HCT116 (cell line): ENCODE measurements at regions not wholly inside any gene's neighbourhood (a gene's known extent, or its start where the extent isn't known, plus 50 kb on each side); places are given as distances from the start of the nearest gene placed in this dataset.

Experiments
- ATAC-seq: fragments of 200-7000 bp; cut with Tn5 transposase; 2 replicates; pipeline ENCODE4 v1.9.1; 2020; ENCODE audit warnings: mild to moderate bottlenecking, moderate library complexity
- BruUV-seq: library from RNA; stranded (reverse); fragments of 400-500 nt; replicated peaks from 2 replicates; lab custom pipeline; 2021; lab: Mats Ljungman, UMichigan
- CTCF ChIA-PET: fragments of 300-600 bp; sonication (Branson Sonifier 250); formaldehyde crosslinking; loops from one replicate; lab custom pipeline; 2021; ENCODE audit warnings: antibody characterized with exemption; lab: Charles Lee
- POLR2A ChIA-PET: fragments of 300-600, 350-600 bp; sonication (Branson Sonifier 250); formaldehyde crosslinking; loops from one replicate; lab custom pipeline; 2021; ENCODE audit warnings: antibody characterized with exemption; lab: Charles Lee
- RAD21 ChIA-PET, 2 experiments: fragments of 300-600 bp; sonication (Branson Sonifier 250); formaldehyde crosslinking; loops; one replicate each; lab custom pipeline; 2023; ENCODE audit warnings: low total read pairs in 2 of 2; ENCODE audit not compliant: uncharacterized antibody in 2 of 2, unreplicated experiment in 2 of 2, low non-redundant PET in 1 of 2; lab: Charles Lee
- DNase-seq: peaks from one replicate; pipeline ENCODE4 v3.0.0-alpha.2; 2010; ENCODE audit warnings: low read depth, low spot score
- H2AFZ ChIP-seq: fragments of 200-600 bp; shearing (Covaris generic), sonication (generic); 2 replicates; pipeline ENCODE4 v1.6.1; 2017; ENCODE audit warnings: low read depth, mixed run types, mixed read lengths, antibody characterized with exemption, low read length; ENCODE audit not compliant: poor library complexity, severe bottlenecking
- H3K27ac ChIP-seq: 2 replicates; pipeline ENCODE4 v1.5.1; 2012; ENCODE audit warnings: low read depth, low read length
- H3K27me3 ChIP-seq: fragments of 200-600 bp; sonication (generic); 2 replicates; pipeline ENCODE4 v1.6.1; 2016; ENCODE audit warnings: mixed run types, low read length, mixed read lengths; ENCODE audit not compliant: insufficient read depth
- H3K36me3 ChIP-seq, 2 experiments: fragments of 200-500 bp in 1 of 2; fragments of 200-600 bp in 1 of 2; sonication (Bioruptor generic) in 1 of 2; sonication (generic) in 1 of 2; 2 replicates each; pipeline versions ENCODE4 v1.5.1 to v1.6.1; 2014 to 2016; ENCODE audit warnings: low read length in 2 of 2, inconsistent platforms in 1 of 2, mixed read lengths in 1 of 2, mixed run types in 1 of 2; ENCODE audit not compliant: insufficient read depth in 2 of 2, control insufficient read depth in 1 of 2
- H3K4me1 ChIP-seq, 2 experiments: fragments of 200-600 bp in 1 of 2; sonication (generic) in 1 of 2; 2 replicates each; pipeline versions ENCODE4 v1.5.1 to v1.6.1; 2012 to 2017; ENCODE audit warnings: low read length in 2 of 2, inconsistent platforms in 1 of 2, mild to moderate bottlenecking in 1 of 2, mixed read lengths in 1 of 2, mixed run types in 1 of 2, moderate library complexity in 1 of 2; ENCODE audit not compliant: insufficient read depth in 2 of 2, control insufficient read depth in 1 of 2
- H3K4me2 ChIP-seq: fragments of 200-600 bp; sonication (generic); 2 replicates; pipeline ENCODE4 v1.6.1; 2017; ENCODE audit warnings: mixed run types, low read length, mixed read lengths
- H3K4me3 ChIP-seq, 2 experiments: fragments of 200-600 bp in 1 of 2; sonication (generic) in 1 of 2; replicated peaks in 1 of 2; 2 replicates each; pipeline ENCODE4 v1.5.1; 2011 to 2016; ENCODE audit warnings: low read length in 2 of 2, control low read depth in 1 of 2, low read depth in 1 of 2, mild to moderate bottlenecking in 1 of 2, mixed read lengths in 1 of 2, mixed run types in 1 of 2
- H3K79me2 ChIP-seq: fragments of 200-600 bp; sonication (generic); 2 replicates; pipeline ENCODE4 v1.6.1; 2017; ENCODE audit warnings: mild to moderate bottlenecking, mixed run types, low read length, moderate library complexity, mixed read lengths; ENCODE audit not compliant: insufficient read depth
- H3K9ac ChIP-seq: fragments of 200-600 bp; sonication (generic); 2 replicates; pipeline ENCODE4 v1.6.1; 2016; ENCODE audit warnings: low read length, mixed read lengths
- H3K9me2 ChIP-seq: fragments of 200-600 bp; sonication (generic), shearing (Covaris generic); 2 replicates; pipeline ENCODE4 v1.6.1; 2017; ENCODE audit warnings: mixed run types, mild to moderate bottlenecking, moderate library complexity; ENCODE audit not compliant: insufficient read depth
- H3K9me3 ChIP-seq, 2 experiments: fragments of 200-500 bp in 1 of 2; fragments of 200-600 bp in 1 of 2; sonication (Bioruptor generic) in 1 of 2; sonication (generic) in 1 of 2; 2 replicates each; pipeline ENCODE4 v1.6.1; 2014 to 2017; ENCODE audit warnings: low read length in 2 of 2, mixed read lengths in 2 of 2, inconsistent platforms in 1 of 2, low read depth in 1 of 2, mild to moderate bottlenecking in 1 of 2, mixed run types in 1 of 2, moderate library complexity in 1 of 2; ENCODE audit not compliant: control insufficient read depth in 1 of 2, insufficient read depth in 1 of 2
- H4K20me1 ChIP-seq: fragments of 200-600 bp; sonication (generic), shearing (Covaris generic); 2 replicates; pipeline ENCODE4 v1.6.1; 2017; ENCODE audit warnings: mixed run types, mild to moderate bottlenecking, moderate library complexity; ENCODE audit not compliant: insufficient read depth
- CBX3 ChIP-seq: IDR thresholded peaks from 2 replicates; pipeline ENCODE4 v1.6.1; 2012; ENCODE audit warnings: low read depth
- EGR1 ChIP-seq: IDR thresholded peaks from 2 replicates; pipeline ENCODE4 v1.6.1; 2012; ENCODE audit warnings: low read depth
- ELF1 ChIP-seq: IDR thresholded peaks from 2 replicates; pipeline ENCODE4 v1.6.1; 2012; ENCODE audit warnings: low read depth, borderline replicate concordance
- FOSL1 ChIP-seq: IDR thresholded peaks from 2 replicates; pipeline ENCODE4 v1.6.1; 2012; ENCODE audit warnings: low read depth
- POLR2AphosphoS5 ChIP-seq: IDR thresholded peaks from 2 replicates; pipeline ENCODE4 v1.6.1; 2011; ENCODE audit warnings: mild to moderate bottlenecking, low read depth, low read length, moderate library complexity
- RAD21 ChIP-seq: IDR thresholded peaks from 2 replicates; pipeline ENCODE4 v1.6.1; 2012; ENCODE audit warnings: low read depth, mild to moderate bottlenecking
- SIN3A ChIP-seq: IDR thresholded peaks from 2 replicates; pipeline ENCODE4 v1.6.1; 2012; ENCODE audit warnings: low read depth
- SRF ChIP-seq: IDR thresholded peaks from 2 replicates; pipeline ENCODE4 v1.6.1; 2012; ENCODE audit warnings: low read depth
- TCF7L2 ChIP-seq: IDR thresholded peaks from 2 replicates; pipeline ENCODE4 v1.7.0; 2011; ENCODE audit warnings: borderline replicate concordance, inconsistent platforms; ENCODE audit not compliant: insufficient read depth, insufficient read length; ENCODE audit errors: extremely low read depth
- ZFX ChIP-seq: fragments of 450-650 bp; IDR thresholded peaks from 2 replicates; pipeline ENCODE4 v1.6.1; 2017
- intact Hi-C: fragments of 100-400 bp; cut with micrococcal nuclease; formaldehyde crosslinking; loops from 2 replicates; pipeline ENCODE4 v1.10.0; 2022
- TF ChIP-seq, protein P1 (sequence below), 3 experiments: fragments of 200-600 bp in 1 of 3; sonication (generic) in 1 of 3; IDR thresholded peaks in 2 of 3; conservative IDR thresholded peaks in 1 of 3; 2 replicates each; pipeline ENCODE4 v1.5.1; 2012 to 2017; ENCODE audit warnings: low read depth in 2 of 3, low read length in 2 of 3, antibody characterized with exemption in 1 of 3, borderline replicate concordance in 1 of 3, control low read depth in 1 of 3, mild to moderate bottlenecking in 1 of 3, mixed read lengths in 1 of 3, mixed run types in 1 of 3, moderate library complexity in 1 of 3; ENCODE audit not compliant: insufficient read depth in 1 of 3
- TF ChIP-seq, protein P2 (sequence below): IDR thresholded peaks from 2 replicates; pipeline ENCODE4 v1.6.1; 2012
- TF ChIP-seq, protein P3 (sequence below): IDR thresholded peaks from 2 replicates; pipeline ENCODE4 v1.6.1; 2012; ENCODE audit warnings: low read depth

DNA sequence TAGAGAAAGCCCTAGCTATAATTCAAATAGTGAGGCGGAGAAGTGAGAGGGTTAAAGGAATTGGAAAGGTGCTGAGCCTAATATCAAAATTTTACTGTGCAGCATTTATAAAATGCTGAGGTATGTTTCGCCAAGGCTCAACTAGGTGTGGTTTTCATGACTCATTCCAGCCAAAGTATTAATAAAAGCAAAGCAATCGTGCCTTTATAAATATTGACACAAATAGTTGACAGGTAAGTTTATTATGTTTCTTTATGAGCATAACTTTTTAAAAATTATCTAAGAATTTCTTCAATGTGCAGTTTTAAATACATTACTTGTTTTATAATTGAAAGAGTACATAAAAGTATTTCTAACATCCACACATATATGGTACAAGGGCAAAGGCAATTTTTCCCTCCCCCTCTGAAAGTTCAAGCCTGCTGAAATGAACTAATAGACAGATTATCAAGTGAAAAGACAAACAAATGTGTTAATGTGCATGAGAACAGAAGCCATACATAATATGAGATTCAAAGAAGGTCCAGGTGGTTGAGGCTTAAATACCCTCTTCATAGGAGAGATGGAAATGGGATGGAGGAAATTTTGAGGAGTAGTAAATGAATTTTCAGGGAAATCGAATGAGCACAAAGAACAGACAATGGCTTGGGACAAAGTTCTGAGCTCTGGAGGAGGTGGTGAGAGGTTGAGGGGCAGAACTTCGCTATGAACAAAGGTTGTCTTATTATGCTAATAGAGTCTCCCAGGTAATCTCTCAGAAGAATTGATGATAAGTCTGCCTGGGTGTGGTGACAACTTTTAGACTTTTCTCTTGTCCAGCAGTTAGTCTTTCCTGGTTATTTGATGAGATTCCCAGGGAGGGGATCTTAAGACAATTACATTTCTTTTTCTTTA lies 326.5 kb downstream of the BUD13 start (continued):
- TF ChIP-seq, protein P1, sequence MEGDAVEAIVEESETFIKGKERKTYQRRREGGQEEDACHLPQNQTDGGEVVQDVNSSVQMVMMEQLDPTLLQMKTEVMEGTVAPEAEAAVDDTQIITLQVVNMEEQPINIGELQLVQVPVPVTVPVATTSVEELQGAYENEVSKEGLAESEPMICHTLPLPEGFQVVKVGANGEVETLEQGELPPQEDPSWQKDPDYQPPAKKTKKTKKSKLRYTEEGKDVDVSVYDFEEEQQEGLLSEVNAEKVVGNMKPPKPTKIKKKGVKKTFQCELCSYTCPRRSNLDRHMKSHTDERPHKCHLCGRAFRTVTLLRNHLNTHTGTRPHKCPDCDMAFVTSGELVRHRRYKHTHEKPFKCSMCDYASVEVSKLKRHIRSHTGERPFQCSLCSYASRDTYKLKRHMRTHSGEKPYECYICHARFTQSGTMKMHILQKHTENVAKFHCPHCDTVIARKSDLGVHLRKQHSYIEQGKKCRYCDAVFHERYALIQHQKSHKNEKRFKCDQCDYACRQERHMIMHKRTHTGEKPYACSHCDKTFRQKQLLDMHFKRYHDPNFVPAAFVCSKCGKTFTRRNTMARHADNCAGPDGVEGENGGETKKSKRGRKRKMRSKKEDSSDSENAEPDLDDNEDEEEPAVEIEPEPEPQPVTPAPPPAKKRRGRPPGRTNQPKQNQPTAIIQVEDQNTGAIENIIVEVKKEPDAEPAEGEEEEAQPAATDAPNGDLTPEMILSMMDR (IDR thresholded peaks at IDR 0.05 in 2 of 3, conservative IDR thresholded peaks at IDR 0.05 in 1 of 3; ENCODE audit: borderline replicate concordance in 1 of 3, insufficient read depth in 1 of 3, low read depth in 2 of 3, low read length in 2 of 3), result no peak
- no peak for TF ChIP-seq ELF1
- no peak for TF ChIP-seq SRF
- TF ChIP-seq, protein P2, sequence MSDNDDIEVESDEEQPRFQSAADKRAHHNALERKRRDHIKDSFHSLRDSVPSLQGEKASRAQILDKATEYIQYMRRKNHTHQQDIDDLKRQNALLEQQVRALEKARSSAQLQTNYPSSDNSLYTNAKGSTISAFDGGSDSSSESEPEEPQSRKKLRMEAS, result no peak
- TF ChIP-seq, all 23 proteins: peak for 0

DNA sequence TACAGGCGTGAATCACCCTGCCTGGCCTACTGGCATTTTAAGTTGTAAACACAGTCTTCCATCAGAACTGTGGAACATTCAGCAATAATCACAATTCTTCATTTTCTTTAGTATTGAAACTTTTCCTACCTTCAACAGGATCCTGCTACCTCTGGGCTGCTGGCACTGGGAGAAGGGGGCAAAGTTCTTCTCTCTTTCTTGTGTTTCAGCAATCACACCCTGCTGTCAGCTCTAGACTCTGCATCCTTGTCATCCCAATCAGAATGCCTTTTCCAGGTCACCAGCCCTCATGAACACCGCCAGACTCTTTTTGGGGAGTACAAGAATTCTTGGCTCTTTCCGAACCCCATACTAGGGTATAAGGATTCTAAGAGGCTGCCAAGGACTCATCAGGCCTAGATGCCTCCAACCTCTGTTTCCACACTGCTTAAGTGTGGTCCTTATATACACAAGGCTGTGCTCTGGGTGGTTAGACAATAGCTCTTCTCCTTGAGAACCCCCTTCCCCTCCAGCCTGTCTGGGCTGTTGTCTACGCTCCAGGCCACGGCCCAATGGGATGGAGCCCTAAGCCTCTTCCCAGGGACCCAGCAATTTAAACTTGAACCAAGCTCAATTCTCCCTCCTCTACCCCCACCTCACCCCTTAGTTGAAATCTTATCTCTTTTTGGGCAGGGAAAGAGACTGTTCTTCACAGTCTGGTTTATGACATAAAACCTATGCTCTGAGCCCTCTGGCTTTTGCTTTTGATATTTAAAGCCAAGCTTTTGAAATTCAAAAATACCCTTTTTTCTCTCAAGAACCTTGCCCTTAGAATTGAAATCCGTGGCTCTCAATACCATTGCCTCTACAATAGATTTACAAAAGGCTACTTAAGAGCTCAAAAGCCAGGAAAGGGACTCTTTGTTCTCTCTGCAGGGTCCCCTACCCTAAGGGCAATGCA lies 327.4 kb downstream of the BUD13 start:
- Histone ChIP-seq H3K36me3 (no peaks in the 10 kb centered on the region), H3K4me2 (no peak overlapping the region), H3K4me1 (no peaks in the 10 kb centered on the region), H3K9me2 (no peaks in the 10 kb centered on the region), H3K79me2 (no peaks in the 10 kb centered on the region), H4K20me1 (no peaks in the 10 kb centered on the region), H3K9me3 (no peaks in the 10 kb centered on the region), H2AFZ (no peak overlapping the region), H3K4me3 (no peak overlapping the region), H3K27ac (no peak overlapping the region), H3K27me3 (peaks cover 9% of the 10 kb centered on the region; the same call in 1 of the 2 replicates), H3K9ac (no peak overlapping the region)
- no TSS peak for BruUV-seq
- ChIA-PET CTCF (no interaction called here), POLR2A (no interaction called here), RAD21 (no interaction called here)
- no peak for TF ChIP-seq TCF7L2
- TF ChIP-seq SRF, result no peak
- no peak for TF ChIP-seq POLR2AphosphoS5
- TF ChIP-seq ELF1, result no peak
- no peak for TF ChIP-seq CBX3
- TF ChIP-seq, protein P2, result no peak
- TF ChIP-seq RAD21, result no peak
- TF ChIP-seq SIN3A, result no peak
- no peak for TF ChIP-seq EGR1
- no peak for TF ChIP-seq FOSL1
- no peak for TF ChIP-seq ZFX
- TF ChIP-seq, protein P3, sequence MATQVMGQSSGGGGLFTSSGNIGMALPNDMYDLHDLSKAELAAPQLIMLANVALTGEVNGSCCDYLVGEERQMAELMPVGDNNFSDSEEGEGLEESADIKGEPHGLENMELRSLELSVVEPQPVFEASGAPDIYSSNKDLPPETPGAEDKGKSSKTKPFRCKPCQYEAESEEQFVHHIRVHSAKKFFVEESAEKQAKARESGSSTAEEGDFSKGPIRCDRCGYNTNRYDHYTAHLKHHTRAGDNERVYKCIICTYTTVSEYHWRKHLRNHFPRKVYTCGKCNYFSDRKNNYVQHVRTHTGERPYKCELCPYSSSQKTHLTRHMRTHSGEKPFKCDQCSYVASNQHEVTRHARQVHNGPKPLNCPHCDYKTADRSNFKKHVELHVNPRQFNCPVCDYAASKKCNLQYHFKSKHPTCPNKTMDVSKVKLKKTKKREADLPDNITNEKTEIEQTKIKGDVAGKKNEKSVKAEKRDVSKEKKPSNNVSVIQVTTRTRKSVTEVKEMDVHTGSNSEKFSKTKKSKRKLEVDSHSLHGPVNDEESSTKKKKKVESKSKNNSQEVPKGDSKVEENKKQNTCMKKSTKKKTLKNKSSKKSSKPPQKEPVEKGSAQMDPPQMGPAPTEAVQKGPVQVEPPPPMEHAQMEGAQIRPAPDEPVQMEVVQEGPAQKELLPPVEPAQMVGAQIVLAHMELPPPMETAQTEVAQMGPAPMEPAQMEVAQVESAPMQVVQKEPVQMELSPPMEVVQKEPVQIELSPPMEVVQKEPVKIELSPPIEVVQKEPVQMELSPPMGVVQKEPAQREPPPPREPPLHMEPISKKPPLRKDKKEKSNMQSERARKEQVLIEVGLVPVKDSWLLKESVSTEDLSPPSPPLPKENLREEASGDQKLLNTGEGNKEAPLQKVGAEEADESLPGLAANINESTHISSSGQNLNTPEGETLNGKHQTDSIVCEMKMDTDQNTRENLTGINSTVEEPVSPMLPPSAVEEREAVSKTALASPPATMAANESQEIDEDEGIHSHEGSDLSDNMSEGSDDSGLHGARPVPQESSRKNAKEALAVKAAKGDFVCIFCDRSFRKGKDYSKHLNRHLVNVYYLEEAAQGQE, result no peak
- no peak for DNase-seq
- intact Hi-C loops, result no loop called here
- ATAC-seq, result no peak
